HG03342 (cell line): ENCODE measurements at regions not wholly inside any gene's neighbourhood (a gene's known extent, or its start where the extent isn't known, plus 50 kb on each side); places are given as distances from the start of the nearest gene placed in this dataset.
"Not testable (repeated sequence)": the region's sequence is repeated elsewhere in the genome, so short reads cannot be mapped to it uniquely, and the experiment has no call there.

Experiments
- ATAC-seq: cut with Tn5 transposase; IDR thresholded peaks from one replicate; pipeline ENCODE4 v1.9.1; 2021; ENCODE audit warnings: mild to moderate bottlenecking, moderate library complexity; ENCODE audit not compliant: unreplicated experiment

- ATAC-seq, result no peak
Measured at GRCh38 chr10:109306698-109307097, 616.6 kb downstream of the XPNPEP1 start.

- ATAC-seq, result no peak
Measured at GRCh38 chr10:109287858-109288257, 635.5 kb downstream of the XPNPEP1 start.

DNA sequence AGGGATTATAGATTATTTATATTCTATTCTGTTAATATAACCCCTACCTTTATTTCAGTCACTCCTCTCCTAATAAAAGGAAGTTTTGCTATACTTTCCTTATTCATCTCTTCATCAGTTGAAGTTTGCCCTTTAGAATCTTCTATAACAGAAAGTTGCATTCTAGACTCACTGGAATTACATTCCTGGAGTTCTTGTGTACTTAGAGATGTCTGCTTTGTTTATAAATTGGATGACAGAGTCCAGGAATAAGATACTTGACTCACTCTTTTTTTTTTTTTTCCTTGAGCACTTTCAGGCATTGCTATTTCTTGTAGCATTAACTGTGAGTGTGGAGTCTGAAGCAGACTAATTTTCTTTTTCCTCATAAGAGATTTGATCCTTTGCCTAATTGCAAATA lies 640.8 kb downstream of the XPNPEP1 start:
- no peak for ATAC-seq

DNA sequence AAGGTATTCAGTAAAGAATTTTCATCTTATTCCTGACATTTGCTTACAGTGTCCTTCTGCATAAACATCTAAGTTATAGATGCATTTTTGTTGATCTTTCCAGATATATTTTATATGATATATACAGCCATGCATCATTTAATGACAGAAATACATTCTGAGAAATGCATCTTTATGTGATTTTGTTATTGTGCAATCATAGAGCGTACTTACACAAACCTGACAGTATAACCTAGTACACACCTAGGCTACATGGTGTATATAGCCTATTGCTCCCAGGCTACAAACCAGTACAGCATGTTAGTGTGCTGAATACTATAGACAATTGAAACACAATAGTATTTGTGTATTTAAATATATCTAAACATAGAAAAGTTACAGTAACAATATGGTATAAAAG lies 642.0 kb downstream of the XPNPEP1 start:
- no peak for ATAC-seq

DNA sequence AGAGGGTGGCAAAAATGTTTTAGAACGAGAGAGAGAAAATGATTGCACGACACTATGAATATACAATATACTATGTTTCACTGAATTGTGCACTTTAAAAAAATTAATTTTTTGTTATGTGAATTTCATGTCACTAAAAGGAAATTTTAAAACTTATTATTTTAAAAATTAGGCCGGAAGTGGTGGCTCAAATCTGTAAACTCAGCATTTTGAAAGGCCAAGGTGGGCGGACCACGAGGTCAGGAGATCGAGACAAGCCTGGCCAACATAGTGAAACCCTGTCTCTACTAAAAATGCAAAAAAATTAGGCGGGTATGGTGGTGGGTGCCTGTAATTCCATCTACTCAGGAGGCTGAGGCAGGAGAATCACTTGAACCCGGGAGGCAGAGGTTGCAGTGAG lies 642.5 kb downstream of the XPNPEP1 start:
- ATAC-seq, result no peak

DNA sequence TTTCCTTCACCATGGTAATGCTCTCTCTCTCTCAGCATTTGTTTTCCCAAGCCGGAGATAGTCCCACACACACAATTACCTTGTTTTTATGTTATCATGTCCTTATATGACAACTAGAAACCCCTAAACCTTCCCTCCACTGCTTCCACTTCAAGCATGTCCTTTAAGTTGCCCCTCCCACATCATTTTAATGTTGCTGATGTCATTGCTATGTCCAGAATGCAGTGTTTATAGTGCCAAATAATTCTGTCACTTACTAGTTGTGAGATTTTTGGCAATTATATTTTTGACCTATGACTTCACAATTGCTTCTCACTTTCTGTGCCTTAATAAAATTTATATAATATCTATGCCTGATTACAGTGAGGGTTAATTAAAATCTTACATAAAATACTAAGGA lies 645.9 kb downstream of the XPNPEP1 start:
- ATAC-seq, result no peak

DNA sequence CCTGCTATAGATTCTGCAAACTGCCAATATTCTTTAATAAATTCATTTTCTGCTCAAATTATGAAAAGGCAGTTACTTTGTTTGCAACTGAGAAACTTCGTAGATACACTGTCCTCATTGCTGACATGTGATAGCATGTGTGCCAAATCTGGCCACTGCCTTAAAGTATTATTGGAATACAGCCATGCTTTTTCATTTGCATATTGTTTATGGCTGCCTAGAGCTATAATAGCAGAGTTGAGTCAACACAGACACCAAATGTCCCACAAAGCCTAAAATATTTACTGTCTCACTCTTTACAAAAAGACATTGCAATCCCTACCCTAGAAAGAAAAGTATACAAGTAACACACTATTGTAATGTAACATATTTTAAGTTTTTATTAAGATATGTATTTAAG lies 647.4 kb downstream of the XPNPEP1 start:
- ATAC-seq, result no peak

- no peak for ATAC-seq
Measured at GRCh38 chr10:109274681-109275080, 648.6 kb downstream of the XPNPEP1 start.

DNA sequence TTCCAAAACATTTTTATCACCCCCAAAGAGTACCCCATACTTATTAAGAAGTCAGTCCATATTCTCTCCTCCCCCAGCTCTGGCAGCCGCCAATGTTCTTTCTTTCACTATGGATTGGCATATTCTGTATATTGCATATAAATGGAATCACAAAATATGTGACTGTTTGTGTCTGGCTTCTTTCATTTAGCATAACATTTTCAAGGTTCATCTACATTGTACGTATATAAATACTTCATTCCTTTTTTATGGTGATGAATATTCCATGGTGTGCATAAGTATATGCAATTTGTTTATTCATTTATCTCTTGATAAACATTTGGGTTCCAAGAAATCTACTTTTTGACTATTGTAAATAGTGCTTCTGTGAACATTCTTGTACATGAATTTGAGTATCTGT lies 653.1 kb downstream of the XPNPEP1 start:
- ATAC-seq, result no peak

GRCh38 chr10:109264004-109264403 lies 659.3 kb downstream of the XPNPEP1 start:
- no peak for ATAC-seq

DNA sequence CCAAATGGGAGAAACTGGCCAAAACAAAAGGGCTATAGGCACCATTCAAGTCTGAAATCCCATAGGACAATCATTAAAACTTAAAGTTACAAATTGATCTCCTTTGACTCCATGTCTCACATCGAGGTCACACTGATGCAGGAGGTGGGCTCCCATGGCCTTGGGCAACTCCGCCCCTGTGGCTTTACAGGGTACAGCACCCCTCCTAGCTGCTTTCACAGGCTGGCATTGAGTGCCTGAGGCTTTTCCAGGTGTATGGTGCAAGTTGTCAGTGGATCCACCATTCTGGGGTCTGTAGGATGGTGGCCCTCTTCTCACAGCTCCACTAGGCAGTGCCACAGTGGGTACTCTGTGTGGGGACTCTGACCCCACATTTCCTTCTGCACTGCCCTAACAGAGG lies 662.1 kb downstream of the XPNPEP1 start:
- no peak for ATAC-seq

DNA sequence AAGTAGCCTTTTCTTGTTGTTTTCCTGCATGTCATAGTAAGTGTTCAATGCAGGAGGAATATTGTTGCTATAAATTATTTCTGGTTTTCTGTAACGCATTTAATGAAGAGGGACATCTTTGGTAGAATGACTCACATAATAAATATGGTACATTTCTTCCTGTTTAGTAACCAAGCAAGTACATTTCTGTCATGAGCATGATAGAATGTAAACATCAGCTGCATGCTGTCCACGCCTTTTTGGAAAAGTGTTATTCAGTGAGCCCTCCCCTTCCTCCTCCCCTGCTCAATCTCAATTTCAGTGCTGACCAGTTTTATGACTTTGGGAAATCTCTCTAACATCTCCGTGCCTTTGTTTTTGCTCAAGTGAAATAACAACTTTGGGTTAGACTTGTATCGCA lies 664.0 kb downstream of the XPNPEP1 start:
- no peak for ATAC-seq

DNA sequence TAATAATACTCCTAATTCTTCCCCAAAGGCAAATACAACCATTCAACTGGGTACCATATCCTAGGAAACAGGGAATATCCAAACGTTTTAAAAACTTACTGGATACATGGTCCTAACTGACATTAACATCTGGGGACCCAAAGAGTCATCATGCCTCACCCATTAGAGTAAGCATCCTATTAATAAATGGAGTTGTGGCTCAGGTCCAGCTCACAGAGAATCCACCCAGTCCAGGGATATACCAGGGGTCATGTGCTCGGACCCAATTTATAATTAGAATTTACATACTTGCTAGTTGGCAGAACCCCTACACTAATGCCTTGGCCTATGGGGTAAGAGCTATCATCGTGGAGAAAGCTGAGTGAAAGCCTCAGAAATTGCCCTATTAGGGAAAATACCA lies 670.0 kb downstream of the XPNPEP1 start:
- ATAC-seq, result no peak

DNA sequence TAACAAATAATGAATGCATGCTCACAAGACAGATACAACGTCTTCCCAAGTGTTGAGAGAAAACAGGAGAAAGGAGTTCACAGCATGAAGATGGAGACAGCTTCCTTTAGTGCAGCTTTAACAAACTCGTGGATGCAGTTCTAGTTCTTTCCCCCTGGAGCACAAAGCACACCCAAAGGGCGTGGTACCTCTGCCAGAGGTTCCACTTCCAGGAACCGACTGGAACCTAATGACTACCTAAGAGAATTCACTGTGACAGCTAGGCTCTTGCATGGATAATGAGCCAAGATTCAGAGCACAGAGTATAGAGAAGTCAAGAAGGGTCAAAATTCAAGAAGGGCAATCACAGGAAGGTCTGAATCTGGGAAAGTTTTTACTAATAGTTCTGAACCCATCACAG lies 673.2 kb downstream of the XPNPEP1 start:
- ATAC-seq, result no peak

DNA sequence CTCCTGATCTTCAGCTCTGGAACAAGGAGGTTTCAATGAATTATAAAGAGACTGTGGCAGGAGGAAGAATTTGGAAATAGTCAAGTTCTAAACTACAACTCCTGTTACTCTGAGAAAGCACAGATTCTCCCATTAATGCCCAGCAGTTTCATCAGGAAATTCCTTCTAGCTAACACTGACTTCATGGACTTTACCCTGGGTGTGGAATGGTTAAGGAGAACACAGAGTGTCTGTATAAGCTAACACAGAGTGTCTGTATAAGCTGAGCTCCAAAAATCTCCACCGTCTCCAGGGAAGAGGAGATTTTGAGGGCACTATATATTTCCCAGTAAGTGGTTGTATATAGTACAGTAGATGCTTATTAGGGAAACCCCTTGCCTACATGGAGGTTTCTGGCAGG lies 675.5 kb downstream of the XPNPEP1 start:
- no peak for ATAC-seq

DNA sequence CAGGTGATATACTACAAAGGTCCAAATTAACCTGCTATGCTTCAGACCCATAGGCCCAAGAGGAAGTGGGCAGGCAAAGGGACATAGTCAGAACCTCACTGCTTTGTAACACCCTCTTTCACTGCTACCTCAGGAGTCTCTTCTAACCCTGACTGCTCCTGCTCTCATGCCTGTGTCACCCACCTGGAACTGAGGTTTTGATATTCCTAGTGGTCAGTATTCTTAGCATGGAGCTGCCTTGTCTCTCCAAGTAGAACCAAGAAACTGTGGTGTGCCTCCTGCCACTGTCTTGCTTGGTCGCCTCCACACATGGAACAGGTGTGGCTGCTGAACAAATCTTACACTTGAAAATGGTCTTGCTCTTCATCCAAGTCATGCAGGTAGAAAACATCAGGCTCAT lies 677.5 kb downstream of the XPNPEP1 start:
- no peak for ATAC-seq

DNA sequence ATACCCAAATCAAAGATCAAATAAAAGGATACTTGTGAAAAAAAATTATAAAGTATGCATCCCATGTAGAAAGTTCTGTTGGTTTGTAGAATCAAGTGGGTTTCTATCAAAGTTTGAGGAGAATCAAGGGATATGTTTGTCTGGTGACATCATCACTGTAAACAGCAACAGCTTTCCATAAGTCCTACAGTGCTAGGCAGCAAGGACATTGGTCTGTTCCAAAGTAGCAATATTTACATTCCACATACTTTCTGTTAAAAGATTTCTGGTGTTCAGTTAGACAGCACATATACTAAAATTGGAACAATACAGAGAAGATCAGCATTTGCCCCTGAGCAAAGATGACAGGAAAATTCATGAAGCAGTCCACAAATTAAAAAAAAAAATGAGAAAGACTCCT lies 683.9 kb downstream of the XPNPEP1 start:
- ATAC-seq, result no peak

GRCh38 chr10:109237682-109238081 lies 685.6 kb downstream of the XPNPEP1 start:
- no peak for ATAC-seq

- ATAC-seq, result no peak
Measured at GRCh38 chr10:109237050-109237449, 686.3 kb downstream of the XPNPEP1 start.

DNA sequence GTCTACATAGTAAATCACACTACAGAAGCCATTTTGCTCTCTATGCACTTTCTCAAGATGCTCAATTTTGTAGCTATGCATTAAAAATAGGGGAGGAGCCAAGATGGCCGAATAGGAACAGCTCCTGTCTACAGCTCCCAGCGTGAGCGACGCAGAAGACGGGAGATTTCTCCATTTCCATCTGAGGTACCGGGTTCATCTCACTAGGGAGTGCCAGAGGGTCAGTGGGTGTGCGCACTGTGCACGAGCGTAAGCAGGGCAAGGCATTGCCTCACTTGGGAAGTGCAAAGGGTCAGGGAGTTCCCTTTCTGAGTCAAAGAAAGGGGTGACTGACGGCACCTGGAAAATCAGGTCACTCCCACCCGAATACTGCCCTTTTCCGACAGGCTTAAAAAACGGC lies 699.8 kb downstream of the XPNPEP1 start:
- ATAC-seq, result not testable (repeated sequence)

- no peak for ATAC-seq
Measured at GRCh38 chr10:109219935-109220605, 703.2 kb downstream of the XPNPEP1 start.

- no peak for ATAC-seq
Measured at GRCh38 chr10:109218207-109218606, 705.1 kb downstream of the XPNPEP1 start.

- no peak for ATAC-seq
Measured at GRCh38 chr10:109215291-109216075, 707.8 kb downstream of the XPNPEP1 start.
